ENCODE measurements at regions not wholly inside any gene's neighbourhood (a gene's known extent, or its start where the extent isn't known, plus 50 kb on each side); places are given as distances from the start of the nearest gene placed in this dataset.
"Not testable (repeated sequence)": the region's sequence is repeated elsewhere in the genome, so short reads cannot be mapped to it uniquely, and the experiment has no call there.

- DNase-seq: no peak
These were observed 476.3 kb upstream of the ADGRL3 start for GRCh38 chr4:60723796-60724195.

GRCh38 chr4:60724623-60725022 is 475.5 kb upstream of the ADGRL3 start:
- no peak for DNase-seq

- DNase-seq: no peak
These were observed 473.3 kb upstream of the ADGRL3 start for GRCh38 chr4:60726779-60727178.

DNA sequence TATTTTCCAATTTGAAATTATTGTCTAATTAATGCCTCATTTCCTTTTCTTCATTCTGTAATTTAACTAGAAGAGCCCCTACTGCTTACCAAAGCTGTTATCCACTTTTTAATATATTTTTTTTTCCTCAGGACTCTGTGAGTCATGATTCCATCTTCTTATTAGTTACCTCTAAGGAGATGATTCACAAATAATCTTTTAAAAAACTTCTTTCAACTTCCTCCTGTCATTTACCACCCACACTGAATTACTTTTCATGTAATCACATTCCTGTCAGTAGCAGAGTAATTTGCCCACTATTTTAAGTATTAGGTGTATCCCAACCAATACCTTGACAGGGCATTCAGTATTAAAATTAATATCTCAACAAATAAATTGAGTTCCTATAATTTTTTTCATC is 470.9 kb upstream of the ADGRL3 start:
- no peak for DNase-seq

GRCh38 chr4:60729764-60730163 is 470.4 kb upstream of the ADGRL3 start:
- DNase-seq: not testable (repeated sequence)

DNA sequence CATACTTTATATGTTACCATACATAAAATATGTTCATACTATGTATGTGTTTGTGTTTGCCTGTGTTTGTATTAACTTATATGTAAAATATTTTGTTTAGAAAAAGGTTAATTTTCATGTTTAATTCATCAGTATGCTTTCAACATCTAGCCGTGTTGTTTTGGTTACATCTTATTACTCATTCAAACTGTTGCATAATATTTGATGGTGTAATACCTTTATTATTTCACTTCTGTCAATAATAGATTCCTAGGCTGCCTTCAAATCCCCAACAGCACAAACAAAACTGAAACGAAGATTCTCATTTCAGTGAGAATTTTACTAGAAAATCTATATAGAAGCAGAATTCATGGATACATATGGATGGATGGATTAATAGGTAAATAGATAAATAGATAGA is 462.3 kb upstream of the ADGRL3 start:
- no peak for DNase-seq

DNA sequence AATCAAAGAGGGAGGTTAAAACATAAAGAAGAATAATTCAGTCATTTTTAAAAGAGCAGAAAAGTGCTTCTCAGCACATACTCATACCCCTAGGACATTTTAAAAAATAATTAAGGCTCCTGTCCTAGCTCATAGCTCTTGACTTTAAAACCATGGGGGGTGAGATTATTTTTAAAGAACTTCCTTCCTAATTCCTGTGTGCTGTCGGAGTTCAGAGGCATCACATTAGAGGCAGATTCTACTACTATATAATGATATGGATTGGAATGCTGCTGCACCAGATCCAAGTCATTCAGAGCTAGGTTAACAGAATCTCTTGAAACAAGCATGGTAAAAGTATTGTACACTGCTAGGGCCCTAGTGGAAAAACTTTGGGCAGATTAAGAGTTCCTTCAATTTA is 456.5 kb upstream of the ADGRL3 start:
- DNase-seq: no peak

GRCh38 chr4:60744767-60745166 is 455.4 kb upstream of the ADGRL3 start:
- DNase-seq: no peak

GRCh38 chr4:60745800-60746571 is 454.1 kb upstream of the ADGRL3 start:
- DNase-seq: no peak

DNA sequence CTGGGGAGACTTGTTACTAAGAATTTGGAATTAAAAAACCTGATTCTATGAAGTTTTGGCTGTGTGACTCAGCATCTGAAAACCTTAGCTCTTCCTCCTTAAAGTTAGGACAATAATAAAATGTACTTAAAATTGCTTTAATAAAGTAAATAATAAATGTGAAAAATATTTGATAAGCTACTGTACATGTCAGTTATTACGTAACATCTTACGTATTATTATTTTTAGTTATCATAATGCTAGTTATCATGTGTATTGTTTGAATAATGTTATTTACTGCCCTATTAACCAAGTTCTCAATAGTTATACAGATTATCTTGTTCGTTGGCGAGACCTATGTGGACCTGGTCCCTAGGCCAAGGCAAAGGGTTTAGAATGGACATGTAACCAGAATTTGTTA is 449.2 kb upstream of the ADGRL3 start:
- no peak for DNase-seq

GRCh38 chr4:60757986-60758680 is 442.0 kb upstream of the ADGRL3 start:
- no peak for DNase-seq

DNA sequence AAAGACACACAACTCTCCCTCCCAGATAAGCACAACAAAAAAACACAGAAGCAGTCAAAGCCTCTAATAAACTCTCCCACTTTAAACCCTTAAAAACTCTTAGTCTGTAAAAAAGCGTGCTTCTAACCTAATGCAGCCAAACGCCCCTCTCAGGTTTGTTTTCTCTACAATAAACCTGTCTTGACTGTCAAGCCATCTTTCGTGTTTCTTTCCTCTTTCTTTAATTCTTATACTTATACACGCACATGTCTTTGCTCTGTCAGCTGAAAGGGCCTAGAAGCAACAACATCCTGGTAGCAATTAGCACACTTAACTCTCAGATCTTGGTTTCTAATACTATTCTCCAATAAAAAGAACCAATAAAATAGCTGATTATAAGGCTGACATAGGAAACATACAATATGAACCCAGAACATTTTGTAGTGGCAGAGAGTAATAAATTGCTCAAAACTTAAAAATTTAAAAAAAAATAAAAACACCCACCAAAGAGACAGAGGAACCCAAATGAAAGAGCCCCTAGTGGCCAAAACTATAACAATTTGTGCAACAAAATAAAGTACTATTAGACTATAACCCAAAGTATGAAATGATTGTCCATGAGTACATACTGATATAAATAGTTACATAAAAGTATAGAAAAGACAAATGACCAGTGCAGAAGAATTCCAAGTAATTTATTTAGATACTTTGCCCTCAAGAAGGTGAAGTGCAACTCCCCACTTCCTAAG is 440.4 kb upstream of the ADGRL3 start:
- no peak for DNase-seq

DNA sequence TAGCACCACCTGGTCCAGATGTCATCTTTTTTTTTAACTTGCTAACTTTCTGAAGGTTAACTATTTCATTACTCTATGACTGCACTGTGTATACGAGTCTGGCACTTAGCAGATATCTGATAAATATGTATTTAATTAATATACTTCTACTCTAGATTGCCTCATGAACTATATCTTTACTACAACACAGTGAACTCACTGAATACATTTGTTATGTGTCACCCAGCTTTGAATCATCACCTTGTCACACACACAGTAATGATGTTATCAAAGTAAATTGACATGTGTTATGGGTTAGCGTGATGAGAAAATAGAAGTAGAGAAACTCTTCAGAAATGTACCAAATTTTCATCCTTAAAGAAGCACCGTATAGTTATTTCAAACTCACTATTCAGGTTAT is 419.3 kb upstream of the ADGRL3 start:
- no peak for DNase-seq

- no peak for DNase-seq
These were observed 409.5 kb upstream of the ADGRL3 start for GRCh38 chr4:60790608-60791007.

GRCh38 chr4:60794372-60794771 is 405.8 kb upstream of the ADGRL3 start:
- DNase-seq: no peak

DNA sequence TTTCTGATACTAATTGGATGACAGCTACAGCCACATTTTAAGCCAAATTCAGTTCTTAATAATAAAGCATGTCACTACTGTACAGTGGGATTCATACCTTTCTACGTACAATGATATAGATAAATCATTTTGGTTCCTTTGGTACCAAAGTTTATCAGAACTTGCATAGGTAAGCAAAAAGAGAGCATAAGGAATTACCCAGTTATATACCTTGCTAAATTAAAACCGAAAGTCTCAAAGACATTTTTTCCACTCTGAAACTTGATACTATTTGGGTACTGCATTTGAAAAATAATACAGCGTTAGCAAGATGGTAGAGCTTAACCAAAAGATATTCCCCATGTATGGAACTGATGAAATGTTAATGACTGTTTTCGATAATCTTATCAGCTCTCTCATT is 400.9 kb upstream of the ADGRL3 start:
- DNase-seq: no peak

DNA sequence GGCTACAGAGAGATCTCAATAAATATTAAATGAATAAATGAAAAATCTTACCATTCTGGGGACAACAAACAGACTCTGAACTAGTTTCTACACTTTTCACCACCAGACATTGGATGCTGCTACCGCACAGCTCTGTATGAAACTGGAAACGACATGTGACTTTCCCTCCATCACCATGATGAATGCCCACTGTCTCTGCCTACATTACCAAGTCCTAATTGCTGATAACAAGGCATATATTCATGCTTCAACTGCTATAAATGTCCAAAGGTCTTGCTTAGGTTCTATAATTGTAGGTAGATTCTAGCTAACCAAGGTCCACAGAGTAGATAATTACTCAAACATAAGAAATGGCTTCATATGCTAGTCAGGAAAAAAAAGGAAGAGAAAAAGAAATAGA is 399.4 kb upstream of the ADGRL3 start:
- no peak for DNase-seq

DNA sequence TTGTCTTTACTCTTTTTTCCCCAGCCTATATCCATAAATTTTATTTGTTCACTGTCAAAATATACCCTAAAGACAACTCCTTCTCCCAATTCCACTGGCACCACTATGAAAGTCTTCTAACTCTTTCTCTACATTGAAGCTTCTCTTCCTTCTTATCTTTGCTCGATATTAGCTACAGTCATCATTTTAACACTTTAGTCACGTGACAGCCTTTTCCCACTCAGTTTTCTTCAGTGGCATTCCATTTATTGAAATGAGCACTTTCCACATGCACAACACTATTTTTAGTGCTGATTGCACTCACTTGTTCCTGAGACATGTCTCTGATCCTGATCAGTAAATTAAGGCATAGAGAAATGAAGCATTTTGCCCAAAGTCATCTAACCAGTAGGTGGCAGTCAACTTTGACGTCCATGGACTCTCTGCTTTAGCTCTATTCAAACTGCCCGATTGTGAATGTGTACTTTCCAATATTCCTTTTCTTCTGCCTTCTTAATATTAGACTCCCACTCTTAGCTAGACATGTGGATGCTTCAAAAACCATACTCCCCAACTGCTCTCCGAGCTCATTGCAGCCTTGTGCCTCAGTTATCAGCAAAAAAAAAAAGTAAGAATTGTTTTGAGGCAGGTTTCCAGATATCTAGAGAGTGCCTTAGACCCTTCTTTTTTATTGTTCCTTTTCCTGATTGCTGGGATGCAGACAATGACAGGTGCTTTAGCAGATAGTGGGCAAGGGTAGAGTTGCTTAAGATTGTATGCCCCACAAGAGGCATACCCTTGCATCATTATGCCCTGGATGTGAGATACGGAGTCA is 394.4 kb upstream of the ADGRL3 start:
- no peak for DNase-seq

DNA sequence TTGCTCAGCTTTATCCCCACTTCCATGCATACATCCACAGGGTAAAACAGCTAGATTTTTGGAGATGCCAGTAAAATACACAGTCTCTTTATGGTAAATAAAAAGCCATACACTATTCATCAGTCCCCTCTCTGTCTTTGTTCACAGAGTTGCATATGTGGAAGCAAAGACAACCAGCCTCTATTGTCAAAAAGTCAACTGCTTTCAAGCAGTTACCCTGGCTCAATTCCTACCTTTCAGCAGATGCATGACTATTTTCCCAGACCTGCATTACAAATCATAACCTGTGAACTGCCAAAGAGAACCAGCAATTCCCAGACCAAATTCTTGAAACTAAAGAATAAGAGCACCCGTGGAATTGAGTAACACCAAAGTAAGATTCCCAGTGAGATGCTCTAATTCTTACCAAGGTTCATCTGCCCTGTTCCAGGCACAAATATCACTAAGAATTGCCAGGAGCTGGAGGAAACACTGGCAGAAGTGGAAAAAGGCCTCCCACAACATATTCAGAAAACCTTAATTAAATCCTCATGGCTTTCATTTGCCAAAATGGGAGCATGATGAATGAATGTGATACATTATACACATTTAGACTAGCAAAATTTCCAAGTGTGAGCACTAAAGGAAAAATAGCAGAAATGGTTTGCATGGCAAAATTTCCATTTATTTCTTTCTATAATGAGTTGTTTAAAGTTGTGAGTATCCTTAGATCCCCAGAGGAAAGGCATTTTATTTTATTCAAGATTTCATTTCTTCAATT is 391.2 kb upstream of the ADGRL3 start:
- no peak for DNase-seq

DNA sequence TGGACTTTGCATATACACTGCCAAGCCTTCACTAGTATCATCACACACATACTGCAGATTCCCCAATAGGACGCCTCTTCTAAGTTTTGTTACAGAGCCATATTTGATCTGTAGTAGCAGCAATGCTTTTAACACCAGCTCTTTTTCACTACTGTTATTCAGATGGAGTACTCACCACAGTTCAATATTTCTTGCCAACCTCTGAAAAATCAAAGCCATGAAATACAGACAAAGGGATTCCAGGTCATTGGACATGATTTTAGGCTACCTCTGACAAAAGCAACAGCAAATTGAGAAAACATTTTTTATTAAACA is 390.7 kb upstream of the ADGRL3 start:
- no peak for DNase-seq

GRCh38 chr4:60812811-60813210 is 387.3 kb upstream of the ADGRL3 start:
- no peak for DNase-seq

DNA sequence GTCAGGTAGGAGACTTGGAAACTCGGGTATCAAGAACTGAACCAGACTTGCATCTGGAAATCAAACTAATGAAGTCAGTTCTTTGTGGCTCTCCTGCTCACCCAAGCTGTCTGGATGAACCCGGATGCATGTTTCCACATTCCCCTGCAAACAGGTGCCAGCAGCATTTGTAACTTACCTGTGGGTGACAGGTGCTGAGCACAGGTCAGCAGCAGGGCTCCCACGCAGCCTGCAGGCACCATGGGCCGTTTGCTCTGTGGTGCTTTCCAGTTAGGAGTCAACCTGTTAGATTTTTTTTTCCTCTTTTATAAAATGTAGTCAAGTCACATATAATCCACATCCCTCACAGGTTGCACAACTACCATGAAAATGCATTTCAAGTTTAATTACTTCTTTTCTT is 385.6 kb upstream of the ADGRL3 start:
- no peak for DNase-seq

DNA sequence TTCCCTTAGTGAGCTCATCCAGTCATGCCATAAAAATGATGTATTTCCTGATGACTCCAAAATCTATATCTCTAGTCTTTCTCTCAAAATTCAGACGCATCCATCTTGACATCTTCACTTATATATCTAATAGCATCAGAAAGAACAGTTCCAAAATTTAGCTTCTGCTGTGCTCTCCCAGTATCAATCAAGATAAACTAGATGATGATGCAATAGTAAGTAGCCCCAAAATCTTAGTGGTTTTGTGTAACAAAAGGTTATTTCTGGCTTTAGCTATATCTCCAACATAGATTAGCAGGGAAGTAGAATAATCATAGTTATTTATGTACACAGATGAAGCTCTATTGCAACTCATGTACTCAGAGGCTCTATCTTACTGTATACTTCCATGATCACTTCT is 382.5 kb upstream of the ADGRL3 start:
- DNase-seq: no peak

Measured in GDM1 (cell line).